ENCODE measurements at regions not wholly inside any gene's neighbourhood (a gene's known extent, or its start where the extent isn't known, plus 50 kb on each side); places are given as distances from the start of the nearest gene placed in this dataset.

DNA sequence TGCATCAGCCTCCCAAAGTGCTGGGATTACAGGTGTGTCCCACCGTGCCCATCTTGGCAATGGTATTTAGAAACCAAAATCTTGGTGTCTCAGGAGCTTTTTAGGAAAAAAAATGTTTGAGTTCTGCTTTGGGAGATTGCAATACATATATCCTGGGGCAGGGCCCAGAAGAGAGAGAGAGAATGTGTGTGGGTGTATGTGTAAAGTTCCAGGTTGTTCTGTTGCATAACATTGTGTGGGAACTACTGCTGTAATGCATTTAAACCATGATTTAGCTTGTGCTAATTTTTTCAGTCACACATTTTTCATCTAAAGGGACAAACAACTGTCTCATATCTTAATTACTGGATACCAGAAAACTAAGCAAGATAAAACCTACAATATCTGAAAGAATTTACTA, 70.8 kb upstream of the NABP1 start:
- H3K4me1 ChIP-seq (ENCODE audit: control insufficient read depth, extremely low read depth, insufficient read depth, low read length): peaks cover 2% of the 10 kb centered on the region
- H3K9me3 ChIP-seq (replicated peaks; ENCODE audit: control insufficient read depth, insufficient read depth, low read length): no peaks in the 10 kb centered on the region
- DNase-seq (ENCODE audit: low read depth, low spot score) (no peak), FAIRE-seq (no peak)
- no peak overlapping the region for H2AFZ ChIP-seq (ENCODE audit: low read depth, low read length)
- BruUV-seq (replicated peaks): no TSS peak
- no peak overlapping the region for H3K4me3 ChIP-seq (replicated peaks in 1 of 3; ENCODE audit: insufficient read depth in 1 of 3, low read depth in 1 of 3, low read length in 3 of 3)
- dilution Hi-C loops (cut with MboI; ENCODE audit: extremely low pct_ligation_motif_present, low sequenced_read_pairs) (no loop called here), intact Hi-C loops (cut with micrococcal nuclease) (no loop called here)
- no peaks in the 10 kb centered on the region for H3K79me2 ChIP-seq (ENCODE audit: control insufficient read depth, insufficient read depth, low read length)
- POLR2A ChIA-PET: no interaction called here
- H3K27me3 ChIP-seq (ENCODE audit: control insufficient read depth in 2 of 2, insufficient read depth in 2 of 2, low read length in 2 of 2): no peaks in the 10 kb centered on the region
- H3K36me3 ChIP-seq (ENCODE audit: control insufficient read depth in 2 of 2, extremely low read depth in 1 of 2, insufficient read depth in 2 of 2, low read length in 2 of 2): no peaks in the 10 kb centered on the region
- H3K4me2 ChIP-seq (ENCODE audit: insufficient read depth, low read length): no peak overlapping the region
- H3K9me1 ChIP-seq (replicated peaks; ENCODE audit: control insufficient read depth, extremely low read depth, insufficient read depth, low read length): no peaks in the 10 kb centered on the region
- H3K9ac ChIP-seq (replicated peaks; ENCODE audit: extremely low read depth, insufficient read depth, low read length): no peak overlapping the region
- TF ChIP-seq POLR2AphosphoS5 (IDR thresholded peaks at IDR 0.05; ENCODE audit: insufficient read depth, low read depth, low read length) (no peak), FOS (IDR thresholded peaks at IDR 0.05; ENCODE audit: borderline replicate concordance, insufficient read depth, low read length) (no peak), MYC (IDR thresholded peaks at IDR 0.05; ENCODE audit: low read depth, low read length) (no peak), GATA2 (IDR thresholded peaks at IDR 0.05; ENCODE audit: insufficient read depth, insufficient read length, low read depth, low read length) (no peak), EZH2 (IDR thresholded peaks at IDR 0.05; ENCODE audit: borderline replicate concordance, low read depth, low read length, severe bottlenecking) (no peak), JUN (IDR thresholded peaks at IDR 0.05; ENCODE audit: borderline replicate concordance, insufficient read depth, insufficient read length, low read depth) (no peak), POLR2A (IDR thresholded peaks at IDR 0.05; ENCODE audit: low read depth, low read length) (no peak)
- TF ChIP-seq, protein P1, sequence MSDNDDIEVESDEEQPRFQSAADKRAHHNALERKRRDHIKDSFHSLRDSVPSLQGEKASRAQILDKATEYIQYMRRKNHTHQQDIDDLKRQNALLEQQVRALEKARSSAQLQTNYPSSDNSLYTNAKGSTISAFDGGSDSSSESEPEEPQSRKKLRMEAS (IDR thresholded peaks at IDR 0.05; ENCODE audit: insufficient read depth, insufficient read length): no peak
- TF ChIP-seq, protein P2, sequence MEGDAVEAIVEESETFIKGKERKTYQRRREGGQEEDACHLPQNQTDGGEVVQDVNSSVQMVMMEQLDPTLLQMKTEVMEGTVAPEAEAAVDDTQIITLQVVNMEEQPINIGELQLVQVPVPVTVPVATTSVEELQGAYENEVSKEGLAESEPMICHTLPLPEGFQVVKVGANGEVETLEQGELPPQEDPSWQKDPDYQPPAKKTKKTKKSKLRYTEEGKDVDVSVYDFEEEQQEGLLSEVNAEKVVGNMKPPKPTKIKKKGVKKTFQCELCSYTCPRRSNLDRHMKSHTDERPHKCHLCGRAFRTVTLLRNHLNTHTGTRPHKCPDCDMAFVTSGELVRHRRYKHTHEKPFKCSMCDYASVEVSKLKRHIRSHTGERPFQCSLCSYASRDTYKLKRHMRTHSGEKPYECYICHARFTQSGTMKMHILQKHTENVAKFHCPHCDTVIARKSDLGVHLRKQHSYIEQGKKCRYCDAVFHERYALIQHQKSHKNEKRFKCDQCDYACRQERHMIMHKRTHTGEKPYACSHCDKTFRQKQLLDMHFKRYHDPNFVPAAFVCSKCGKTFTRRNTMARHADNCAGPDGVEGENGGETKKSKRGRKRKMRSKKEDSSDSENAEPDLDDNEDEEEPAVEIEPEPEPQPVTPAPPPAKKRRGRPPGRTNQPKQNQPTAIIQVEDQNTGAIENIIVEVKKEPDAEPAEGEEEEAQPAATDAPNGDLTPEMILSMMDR (IDR thresholded peaks at IDR 0.05; ENCODE audit: extremely low read depth in 1 of 2, insufficient read depth in 1 of 2, low read depth in 1 of 2, low read length in 2 of 2): no peak
- H4K20me1 ChIP-seq (replicated peaks; ENCODE audit: control insufficient read depth, extremely low read depth, insufficient read depth, low read length): no peaks in the 10 kb centered on the region
- no peak overlapping the region for H3K27ac ChIP-seq (ENCODE audit: insufficient read depth, low read depth, low read length)
- CTCF ChIA-PET: interaction anchor here (0.9 to 1.6 kb wide), 3 partner anchors 11 to 51 kb away, joined by 3 to 4 read pairs (median 3); no protein-coding TSS in a partner anchor

All from endothelial cell of umbilical vein (primary cell).